ENCODE measurements at regions not wholly inside any gene's neighbourhood (a gene's known extent, or its start where the extent isn't known, plus 50 kb on each side); places are given as distances from the start of the nearest gene placed in this dataset.

- intact Hi-C loops (cut with micrococcal nuclease) (no loop called here), dilution Hi-C loops (cut with HindIII; ENCODE audit: low sequenced_read_pairs, unreplicated experiment) (no loop called here), in situ Hi-C loops (cut with MboI; ENCODE audit: low sequenced_read_pairs) (no loop called here)
- Histone ChIP-seq H2BK15ac (ENCODE audit: low read depth, low read length) (no peak overlapping the region), H3K18ac (ENCODE audit: low read depth, low read length) (no peak overlapping the region), H4K91ac (ENCODE audit: insufficient read depth, low read depth, low read length) (no peak overlapping the region), H3K9me1 (ENCODE audit: insufficient read depth, low read length) (no peaks in the 10 kb centered on the region), H3K56ac (ENCODE audit: extremely low read depth, insufficient read depth, low read length) (no peak overlapping the region), H2AK9ac (replicated peaks; ENCODE audit: low read depth, low read length, poor library complexity) (no peak overlapping the region), H3K27ac (ENCODE audit: insufficient read depth, low read length) (no peak overlapping the region), H3K4me1 (ENCODE audit: control insufficient read depth, insufficient read depth, low read length) (no peaks in the 10 kb centered on the region), H3K27me3 (ENCODE audit: control insufficient read depth, insufficient read depth, low read length) (no peaks in the 10 kb centered on the region), H3K9me3 (ENCODE audit: control insufficient read depth, insufficient read depth, low read length) (no peaks in the 10 kb centered on the region), H3K23ac (ENCODE audit: low read depth, low read length) (no peak overlapping the region), H4K20me1 (ENCODE audit: insufficient read depth, low read length) (no peaks in the 10 kb centered on the region), H2AK5ac (ENCODE audit: low read depth, low read length) (no peak overlapping the region), H2BK5ac (ENCODE audit: low read depth, low read length, poor library complexity, severe bottlenecking) (no peak overlapping the region), H3K4me3 (ENCODE audit: insufficient read depth, low read depth, low read length) (no peak overlapping the region), H3K79me1 (ENCODE audit: low read depth in 1 of 2, low read length in 2 of 2) (no peaks in the 10 kb centered on the region), H4K8ac (ENCODE audit: low read depth in 2 of 2, low read length in 2 of 2) (no peak overlapping the region), H2AFZ (replicated peaks; ENCODE audit: low read length, poor library complexity) (no peak overlapping the region), H3K36me3 (ENCODE audit: control insufficient read depth, insufficient read depth, low read length) (no peaks in the 10 kb centered on the region), H3K14ac (replicated peaks; ENCODE audit: low read depth, low read length) (no peak overlapping the region), H4K5ac (ENCODE audit: low read depth, low read length) (no peak overlapping the region), H2BK20ac (ENCODE audit: low read depth, low read length) (no peak overlapping the region), H3K9ac (ENCODE audit: low read depth, low read length) (no peak overlapping the region), H3K4me2 (ENCODE audit: low read depth, low read length) (no peak overlapping the region), H3K4ac (ENCODE audit: low read depth, low read length) (no peak overlapping the region), H2BK120ac (ENCODE audit: low read depth, low read length) (no peak overlapping the region)
- ChIA-PET POLR2A (ENCODE audit: unreplicated experiment) (no interaction called here), CTCF (no interaction called here)
- BruUV-seq (replicated peaks) = no TSS peak
- TF ChIP-seq ELK1 (IDR thresholded peaks at IDR 0.05; ENCODE audit: borderline replicate concordance, low read depth, low read length) (no peak), MAZ (IDR thresholded peaks at IDR 0.05; ENCODE audit: borderline replicate concordance, low read depth, low read length) (no peak), RAD21 (IDR thresholded peaks at IDR 0.05; ENCODE audit: low read length) (no peak), NFE2L2 (IDR thresholded peaks at IDR 0.05; ENCODE audit: low read depth, low read length) (no peak), USF2 (IDR thresholded peaks at IDR 0.05; ENCODE audit: low read depth, low read length) (no peak), CHD1 (IDR thresholded peaks at IDR 0.05; ENCODE audit: low read depth, low read length) (no peak), FOS (IDR thresholded peaks at IDR 0.05; ENCODE audit: low read depth, low read length) (no peak), BHLHE40 (IDR thresholded peaks at IDR 0.05; ENCODE audit: low read depth, low read length) (no peak), MXI1 (IDR thresholded peaks at IDR 0.05; ENCODE audit: borderline replicate concordance, low read depth, low read length) (no peak)
- DNase-seq = no peak
- WGBS, 2 experiments (ENCODE audit: extremely low coverage in 2 of 2, insufficient read length in 1 of 2) = no CpG with 5 or more reads among the region's 1 CpG
- no peak for ATAC-seq (ENCODE audit: low read depth)
Measured at GRCh38 chr11:98115873-98116272, 904.9 kb upstream of the CNTN5 start.

Data from IMR-90 (cell line).